T-cell (primary cell): ENCODE measurements at regions not wholly inside any gene's neighbourhood (a gene's known extent, or its start where the extent isn't known, plus 50 kb on each side); places are given as distances from the start of the nearest gene placed in this dataset.

Source experiments
- ATAC-seq, 4 experiments: fragments of 200-7000 bp in 3 of 4; fragments of 150-1000 bp in 1 of 4; cut with Tn5 transposase; replicated peaks in 1 of 4; 1 replicate in 3 of 4; 2 replicates in 1 of 4; pipeline ENCODE4 v1.10.0; 2021; ENCODE audit warnings: moderate library complexity in 3 of 4, mild to moderate bottlenecking in 2 of 4, moderate number of reproducible peaks in 1 of 4
- CTCF ChIA-PET, 2 donors: fragments of 300-600 bp; sonication (Branson Sonifier 250); formaldehyde crosslinking; loops; one replicate each; lab custom pipeline; 2022; ENCODE audit warnings: antibody characterized with exemption in 2 of 2; lab: Charles Lee
- POLR2A ChIA-PET, 2 donors: fragments of 300-600 bp; sonication (Branson Sonifier 250); formaldehyde crosslinking; loops; one replicate each; lab custom pipeline; 2022; ENCODE audit warnings: antibody characterized with exemption in 2 of 2; lab: Charles Lee
- DNase-seq, 35 experiments: peaks; one replicate each; pipeline versions ENCODE4 v3.0.0 to v3.0.0-alpha.2; 2013 to 2023
- H3K27ac ChIP-seq: one replicate; pipeline ENCODE4 v1.5.1; 2013; ENCODE audit warnings: low read length
- H3K27me3 ChIP-seq, 2 experiments: replicated peaks in 1 of 2; 1 replicate in 1 of 2; 2 replicates in 1 of 2; pipeline versions ENCODE4 v1.6.1 to v1.7.0; 2013; ENCODE audit warnings: low read length in 1 of 2, mixed read lengths in 1 of 2; ENCODE audit not compliant: control insufficient read depth in 2 of 2, insufficient read depth in 2 of 2; ENCODE audit errors: extremely low read depth in 1 of 2
- H3K36me3 ChIP-seq, 2 donors: 1 replicate in 1 of 2; 2 replicates in 1 of 2; pipeline versions ENCODE4 v1.6.1 to v1.7.0; 2013; ENCODE audit warnings: low read length in 1 of 2; ENCODE audit not compliant: control insufficient read depth in 2 of 2, insufficient read depth in 1 of 2; ENCODE audit errors: extremely low read depth in 1 of 2
- H3K4me1 ChIP-seq, 2 experiments: 1 replicate in 1 of 2; 2 replicates in 1 of 2; pipeline versions ENCODE4 v1.6.1 to v1.7.0; 2013; ENCODE audit warnings: low read length in 2 of 2, mixed read lengths in 1 of 2; ENCODE audit not compliant: insufficient read depth in 2 of 2, control insufficient read depth in 1 of 2; ENCODE audit errors: extremely low read depth in 1 of 2
- H3K4me3 ChIP-seq, 2 donors: 1 replicate in 1 of 2; 2 replicates in 1 of 2; pipeline versions ENCODE4 v1.5.1 to v1.7.0; 2013; ENCODE audit warnings: mild to moderate bottlenecking in 2 of 2, low read length in 1 of 2, moderate library complexity in 1 of 2; ENCODE audit not compliant: control insufficient read depth in 1 of 2; ENCODE audit errors: extremely low read depth in 1 of 2
- H3K9me3 ChIP-seq: 2 replicates; pipeline ENCODE4 v1.7.0; 2013
- H3K27ac Mint-ChIP-seq, 2 donors: one replicate each; pipeline ENCODE4 v1.8.0; 2020 to 2021; ENCODE audit warnings: mild to moderate bottlenecking in 2 of 2, mixed read lengths in 2 of 2
- H3K27me3 Mint-ChIP-seq, 2 donors: one replicate each; pipeline ENCODE4 v1.8.0; 2021 to 2022; ENCODE audit warnings: mixed read lengths in 2 of 2
- H3K36me3 Mint-ChIP-seq: one replicate; pipeline ENCODE4 v1.8.0; 2021; ENCODE audit warnings: mixed read lengths
- H3K4me1 Mint-ChIP-seq, 3 donors: one replicate each; pipeline ENCODE4 v1.8.0; 2020 to 2022; ENCODE audit warnings: mixed read lengths in 3 of 3, mild to moderate bottlenecking in 1 of 3
- H3K4me3 Mint-ChIP-seq, 3 donors: one replicate each; pipeline ENCODE4 v1.8.0; 2020 to 2022; ENCODE audit warnings: mild to moderate bottlenecking in 3 of 3, mixed read lengths in 3 of 3, moderate library complexity in 3 of 3
- H3K9me3 Mint-ChIP-seq, 3 donors: one replicate each; pipeline ENCODE4 v1.8.0; 2020 to 2022; ENCODE audit warnings: mixed read lengths in 3 of 3
- WGBS: methylation state at CpG from one replicate; pipeline ENCODE4 v1.1.5; 2013; ENCODE audit warnings: missing lambda C conversion rate; ENCODE audit not compliant: insufficient coverage; 5-methylcytosine and 5-hydroxymethylcytosine counted together

GRCh38 chr2:139631966-139632365 lies 851.8 kb upstream of the NXPH2 start:
- Histone ChIP-seq H3K4me1 (no peaks in the 10 kb centered on the region), H3K36me3 (no peaks in the 10 kb centered on the region), H3K27ac (no peak overlapping the region), H3K9me3 (no peaks in the 10 kb centered on the region), H3K4me3 (no peak overlapping the region), H3K27me3 (no peaks in the 10 kb centered on the region)
- Mint-ChIP-seq H3K4me3 (no peak overlapping the region), H3K9me3 (peaks cover 3 to 15% (median 9%) of the 10 kb centered on the region in 3 donors), H3K27ac (no peak overlapping the region), H3K27me3 (no peaks in the 10 kb centered on the region), H3K36me3 (no peaks in the 10 kb centered on the region), H3K4me1 (no peaks in the 10 kb centered on the region)
- ChIA-PET POLR2A (no interaction called here), CTCF (no interaction called here)
- DNase-seq (no peak), ATAC-seq (no peak)
- no CpG with 5 or more reads among the region's 1 CpG for WGBS

- Mint-ChIP-seq H3K36me3 (no peaks in the 10 kb centered on the region), H3K4me3 (no peak overlapping the region), H3K27me3 (no peaks in the 10 kb centered on the region), H3K9me3 (peaks cover 10 to 19% (median 17%) of the 10 kb centered on the region in 3 donors), H3K4me1 (no peaks in the 10 kb centered on the region), H3K27ac (no peak overlapping the region)
- H3K4me1 ChIP-seq, result no peaks in the 10 kb centered on the region
- H3K27ac ChIP-seq, result no peak overlapping the region
- DNase-seq (no peak), ATAC-seq (no peak)
- POLR2A ChIA-PET, result no interaction called here
- H3K4me3 ChIP-seq, result no peak overlapping the region
- no CpG with 5 or more reads among the region's 2 CpGs for WGBS
- no peaks in the 10 kb centered on the region for H3K36me3 ChIP-seq
- CTCF ChIA-PET, result no interaction called here
- no peaks in the 10 kb centered on the region for H3K9me3 ChIP-seq
- no peaks in the 10 kb centered on the region for H3K27me3 ChIP-seq
Measured at GRCh38 chr2:139628931-139629330, 848.7 kb upstream of the NXPH2 start.

- POLR2A ChIA-PET, result no interaction called here
Measured at GRCh38 chr2:139626128-139626527, 845.9 kb upstream of the NXPH2 start.

GRCh38 chr2:139622691-139623090 lies 842.5 kb upstream of the NXPH2 start:
- no peaks in the 10 kb centered on the region for H3K27me3 ChIP-seq
- Mint-ChIP-seq H3K9me3 (peaks cover 22 to 61% (median 37%) of the 10 kb centered on the region in 3 donors), H3K27me3 (no peaks in the 10 kb centered on the region), H3K27ac (no peak overlapping the region), H3K4me1 (no peaks in the 10 kb centered on the region), H3K4me3 (no peak overlapping the region), H3K36me3 (no peaks in the 10 kb centered on the region)
- no peak overlapping the region for H3K4me3 ChIP-seq
- ChIA-PET CTCF (no interaction called here), POLR2A (no interaction called here)
- ATAC-seq, result no peak
- no CpG with 5 or more reads among the region's 1 CpG for WGBS
- no peak for DNase-seq
- no peak overlapping the region for H3K27ac ChIP-seq
- no peaks in the 10 kb centered on the region for H3K36me3 ChIP-seq
- H3K9me3 ChIP-seq, result no peaks in the 10 kb centered on the region
- H3K4me1 ChIP-seq, result no peaks in the 10 kb centered on the region

More at GRCh38 chr2:139626128-139626527, 845.9 kb upstream of the NXPH2 start:
- WGBS, result no CpG with 5 or more reads among the region's 3 CpGs
- H3K27me3 ChIP-seq, result no peaks in the 10 kb centered on the region
- no peaks in the 10 kb centered on the region for H3K4me1 Mint-ChIP-seq
- no peak for ATAC-seq
- H3K4me3 ChIP-seq, result no peak overlapping the region
- no peak overlapping the region for H3K27ac ChIP-seq
- no peak for DNase-seq
- no peaks in the 10 kb centered on the region for H3K36me3 Mint-ChIP-seq
- H3K27me3 Mint-ChIP-seq, result no peaks in the 10 kb centered on the region
- no peaks in the 10 kb centered on the region for H3K36me3 ChIP-seq
- no peaks in the 10 kb centered on the region for H3K4me1 ChIP-seq
- peaks cover 10 to 31% (median 20%) of the 10 kb centered on the region in 3 donors for H3K9me3 Mint-ChIP-seq
- H3K4me3 Mint-ChIP-seq, result no peak overlapping the region
- H3K9me3 ChIP-seq, result no peaks in the 10 kb centered on the region
- H3K27ac Mint-ChIP-seq, result no peak overlapping the region
- CTCF ChIA-PET, result no interaction called here

GRCh38 chr2:139617747-139618146 lies 837.6 kb upstream of the NXPH2 start:
- Histone ChIP-seq H3K36me3 (no peaks in the 10 kb centered on the region), H3K9me3 (peaks cover 2% of the 10 kb centered on the region), H3K27ac (no peak overlapping the region), H3K4me1 (no peaks in the 10 kb centered on the region), H3K27me3 (no peaks in the 10 kb centered on the region), H3K4me3 (no peak overlapping the region)
- no peak overlapping the region for H3K27ac Mint-ChIP-seq
- no peak for DNase-seq
- ATAC-seq, result no peak
- H3K27me3 Mint-ChIP-seq, result no peaks in the 10 kb centered on the region
- no peaks in the 10 kb centered on the region for H3K36me3 Mint-ChIP-seq
- H3K4me3 Mint-ChIP-seq, result no peak overlapping the region
- ChIA-PET CTCF (no interaction called here), POLR2A (no interaction called here)
- peaks cover 21 to 41% (median 29%) of the 10 kb centered on the region in 3 donors for H3K9me3 Mint-ChIP-seq
- H3K4me1 Mint-ChIP-seq, result no peaks in the 10 kb centered on the region

GRCh38 chr2:139613264-139613663 lies 833.1 kb upstream of the NXPH2 start:
- no peak overlapping the region for H3K27ac ChIP-seq
- no peak overlapping the region for H3K27ac Mint-ChIP-seq
- ATAC-seq, result no peak
- H3K4me3 ChIP-seq, result no peak overlapping the region
- no CpG with 5 or more reads among the region's 3 CpGs for WGBS
- ChIA-PET POLR2A (no interaction called here), CTCF (no interaction called here)
- H3K27me3 ChIP-seq, result no peaks in the 10 kb centered on the region
- H3K9me3 Mint-ChIP-seq, result peaks cover 16 to 25% (median 19%) of the 10 kb centered on the region in 3 donors
- no peak overlapping the region for H3K4me3 Mint-ChIP-seq
- no peaks in the 10 kb centered on the region for H3K36me3 ChIP-seq
- no peaks in the 10 kb centered on the region for H3K36me3 Mint-ChIP-seq
- no peaks in the 10 kb centered on the region for H3K4me1 Mint-ChIP-seq
- no peak for DNase-seq
- no peaks in the 10 kb centered on the region for H3K27me3 Mint-ChIP-seq
- H3K9me3 ChIP-seq, result peaks cover 2% of the 10 kb centered on the region
- no peaks in the 10 kb centered on the region for H3K4me1 ChIP-seq

GRCh38 chr2:139610512-139610911 lies 830.3 kb upstream of the NXPH2 start:
- Mint-ChIP-seq H3K4me3 (no peak overlapping the region), H3K9me3 (peaks cover 19 to 32% (median 26%) of the 10 kb centered on the region in 3 donors), H3K27ac (no peak overlapping the region), H3K27me3 (no peaks in the 10 kb centered on the region), H3K36me3 (no peaks in the 10 kb centered on the region), H3K4me1 (no peaks in the 10 kb centered on the region)
- H3K27ac ChIP-seq, result no peak overlapping the region
- no peaks in the 10 kb centered on the region for H3K4me1 ChIP-seq
- H3K9me3 ChIP-seq, result peaks cover under 1% of the 10 kb centered on the region
- no peak overlapping the region for H3K4me3 ChIP-seq
- POLR2A ChIA-PET, result interaction anchor here in 1 of 2 donors (0.7 kb wide), 1 partner anchor 791 kb away, joined by 3 read pairs; no protein-coding TSS in a partner anchor
- no CpG with 5 or more reads among the region's 3 CpGs for WGBS
- CTCF ChIA-PET, result no interaction called here
- H3K36me3 ChIP-seq, result no peaks in the 10 kb centered on the region
- H3K27me3 ChIP-seq, result no peaks in the 10 kb centered on the region
- no peak for DNase-seq
- no peak for ATAC-seq
